Brain microvascular endothelial cell (primary cell): ENCODE measurements at regions not wholly inside any gene's neighbourhood (a gene's known extent, or its start where the extent isn't known, plus 50 kb on each side); places are given as distances from the start of the nearest gene placed in this dataset.

Source experiments
- DNase-seq: peaks from one replicate; pipeline ENCODE4 v3.0.0-alpha.2; 2020
- H3K27ac ChIP-seq: fragments of 250-450 bp; sonication (Bioruptor Pico); 2 replicates; pipeline ENCODE4 v1.5.1; 2020; ENCODE audit warnings: mild to moderate bottlenecking, moderate library complexity
- H3K27me3 ChIP-seq: fragments of 250-450 bp; sonication (Bioruptor Pico); replicated peaks from 2 replicates; pipeline ENCODE4 v1.5.1; 2020; ENCODE audit warnings: mild to moderate bottlenecking
- H3K36me3 ChIP-seq: fragments of 250-450 bp; sonication (Bioruptor Pico); replicated peaks from 2 replicates; pipeline ENCODE4 v1.5.1; 2020; ENCODE audit warnings: mild to moderate bottlenecking
- H3K4me3 ChIP-seq: 2 replicates; pipeline ENCODE4 v1.5.1; 2011; ENCODE audit warnings: low read depth, mild to moderate bottlenecking, control low read depth, low read length, moderate library complexity
- CTCF ChIP-seq: IDR thresholded peaks from 2 replicates; pipeline ENCODE4 v1.5.1; 2011; ENCODE audit warnings: low read depth, mild to moderate bottlenecking, moderate library complexity, low read length, control low read depth, inconsistent platforms; ENCODE audit errors: missing control alignments
- in situ Hi-C: cut with HindIII; loops from 2 replicates; pipeline ENCODE4 v1.10.0; 2017; ENCODE audit warnings: low sequenced_read_pairs, low pct_ligation_motif_present

DNA sequence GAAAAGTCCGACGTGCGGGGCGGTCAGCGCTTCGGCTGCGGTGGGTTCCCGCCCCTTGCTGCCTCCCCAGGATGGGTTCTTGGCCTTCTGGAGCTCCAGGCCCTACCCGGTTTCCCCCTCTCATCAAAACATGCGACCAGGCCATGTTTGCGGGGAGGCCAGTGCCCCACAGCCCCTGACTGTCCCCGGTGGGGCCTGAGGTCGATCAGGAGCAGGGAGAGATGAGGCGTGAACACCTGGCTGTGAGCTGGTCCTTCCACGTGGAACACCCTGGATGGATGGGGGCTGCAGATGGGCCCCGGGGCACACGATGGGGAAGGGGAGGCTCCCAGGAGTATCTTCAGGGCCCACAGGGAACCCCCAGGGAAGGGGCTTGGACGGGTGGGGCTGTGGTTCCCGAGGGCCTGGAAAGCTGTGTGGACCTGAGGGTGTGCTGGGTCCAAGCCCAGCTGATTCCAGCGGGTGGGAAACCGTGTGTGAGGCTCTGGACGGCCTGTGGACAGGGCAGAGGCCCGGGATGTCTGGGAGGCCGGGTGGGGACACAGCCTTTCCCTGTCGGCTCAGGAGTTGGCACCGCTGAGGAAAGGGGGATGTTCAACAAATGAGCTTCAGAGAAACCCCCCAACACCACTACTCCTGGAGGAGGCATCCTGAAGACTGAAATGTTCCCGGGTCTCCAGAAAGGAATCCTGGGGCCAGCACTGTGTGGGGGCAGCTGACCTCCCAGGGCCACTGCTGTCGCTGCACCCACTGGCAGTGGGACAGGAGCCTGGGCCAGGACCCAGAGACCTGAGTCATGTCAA, 187.0 kb upstream of the C14orf180 start:
- H3K27ac ChIP-seq, result no peak overlapping the region
- H3K36me3 ChIP-seq, result no peaks in the 10 kb centered on the region
- no peak for TF ChIP-seq CTCF
- no peaks in the 10 kb centered on the region for H3K27me3 ChIP-seq
- no peak overlapping the region for H3K4me3 ChIP-seq
- in situ Hi-C loops, result no loop called here
- DNase-seq, result no peak

- no peak for TF ChIP-seq CTCF
- in situ Hi-C loops, result no loop called here
- Histone ChIP-seq H3K4me3 (no peak overlapping the region), H3K27me3 (no peaks in the 10 kb centered on the region), H3K36me3 (no peaks in the 10 kb centered on the region), H3K27ac (no peak overlapping the region)
- DNase-seq, result no peak
Observed at GRCh38 chr14:104393199-104393897, 186.2 kb upstream of the C14orf180 start.

DNA sequence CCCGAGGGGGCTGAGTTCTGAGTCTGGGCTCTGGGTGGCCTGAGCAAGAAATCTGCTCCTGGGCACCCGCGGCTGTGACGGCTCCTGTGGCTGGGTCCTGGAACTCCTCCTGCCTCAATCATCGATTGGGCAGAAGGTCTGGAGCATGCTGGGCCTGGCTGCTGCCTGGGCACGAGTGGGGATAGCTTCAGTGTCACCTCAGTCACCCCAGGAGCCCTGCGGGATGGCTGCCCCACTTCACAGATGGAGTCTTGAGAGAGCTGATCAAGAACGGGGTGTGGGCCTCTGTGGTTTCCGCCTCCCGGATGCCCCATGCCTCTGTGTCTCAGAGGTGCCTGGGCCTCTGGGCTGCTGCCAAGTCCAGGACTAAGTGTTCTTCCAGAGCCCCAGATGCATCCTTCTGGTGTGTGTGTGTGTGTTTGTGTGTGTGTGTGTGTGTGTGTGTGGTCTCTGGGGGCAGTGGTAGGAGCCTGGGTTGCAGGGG, 185.6 kb upstream of the C14orf180 start:
- H3K4me3 ChIP-seq, result no peak overlapping the region
- in situ Hi-C loops, result no loop called here
- DNase-seq, result no peak
- H3K27me3 ChIP-seq, result no peaks in the 10 kb centered on the region
- no peaks in the 10 kb centered on the region for H3K36me3 ChIP-seq
- H3K27ac ChIP-seq, result no peak overlapping the region
- TF ChIP-seq CTCF, result no peak

- no peak for TF ChIP-seq CTCF
- no peak overlapping the region for H3K27ac ChIP-seq
- in situ Hi-C loops, result no loop called here
Observed at GRCh38 chr14:104394409-104394851, 185.1 kb upstream of the C14orf180 start.

DNA sequence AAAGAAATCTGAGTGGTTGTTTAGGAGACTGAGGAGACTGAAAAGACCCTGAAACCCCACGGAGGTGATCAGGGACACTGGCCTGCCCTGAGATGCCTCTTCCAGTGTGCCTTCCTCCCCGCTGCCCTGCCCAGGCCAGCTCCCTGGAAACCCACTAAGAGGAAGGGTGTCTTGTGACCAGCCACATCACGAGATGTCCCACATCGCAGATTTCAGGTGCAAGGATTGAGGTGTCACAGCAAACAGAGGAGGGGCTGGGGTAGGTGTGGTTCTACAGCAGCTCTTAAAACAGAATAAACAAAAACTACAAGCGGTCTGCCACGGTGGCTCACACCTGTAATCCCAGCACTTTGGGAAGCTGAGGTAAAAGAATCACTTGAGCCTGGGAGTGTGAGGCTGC, 184.3 kb upstream of the C14orf180 start:
- Histone ChIP-seq H3K27ac (no peak overlapping the region), H3K27me3 (no peaks in the 10 kb centered on the region), H3K36me3 (no peaks in the 10 kb centered on the region), H3K4me3 (no peak overlapping the region)
- in situ Hi-C loops, result no loop called here
- TF ChIP-seq CTCF, result no peak
- no peak for DNase-seq

More at GRCh38 chr14:104394409-104394851, 185.1 kb upstream of the C14orf180 start:
- Histone ChIP-seq H3K27me3 (no peaks in the 10 kb centered on the region), H3K4me3 (no peak overlapping the region), H3K36me3 (no peaks in the 10 kb centered on the region)
- DNase-seq, result no peak
